ENCODE measurements at regions not wholly inside any gene's neighbourhood (a gene's known extent, or its start where the extent isn't known, plus 50 kb on each side); places are given as distances from the start of the nearest gene placed in this dataset.

- DNase-seq, result no peak
These were observed 81.7 kb upstream of the MAFB start for GRCh38 chr20:40770564-40771307.

- DNase-seq, result no peak
These were observed 82.2 kb upstream of the MAFB start for GRCh38 chr20:40771308-40771610.

- DNase-seq, result no peak
These were observed 82.9 kb upstream of the MAFB start for GRCh38 chr20:40771848-40772511.

- DNase-seq, result no peak
These were observed 84.3 kb upstream of the MAFB start for GRCh38 chr20:40773376-40773775.

GRCh38 chr20:40774252-40774651 lies 85.2 kb upstream of the MAFB start:
- no peak for DNase-seq

- no peak for DNase-seq
These were observed 86.6 kb upstream of the MAFB start for GRCh38 chr20:40775561-40776146.

GRCh38 chr20:40776466-40777457 lies 87.7 kb upstream of the MAFB start:
- no peak for DNase-seq

GRCh38 chr20:40777653-40778052 lies 88.6 kb upstream of the MAFB start:
- DNase-seq, result no peak

GRCh38 chr20:40778894-40779496 lies 90.0 kb upstream of the MAFB start:
- no peak for DNase-seq

- no peak for DNase-seq
These were observed 92.4 kb upstream of the MAFB start for GRCh38 chr20:40781327-40782042.

GRCh38 chr20:40782043-40782368 lies 93.0 kb upstream of the MAFB start:
- DNase-seq, result no peak

GRCh38 chr20:40785346-40785745 lies 96.3 kb upstream of the MAFB start:
- DNase-seq, result no peak

GRCh38 chr20:40786336-40786735 lies 97.3 kb upstream of the MAFB start:
- DNase-seq, result no peak

GRCh38 chr20:40787941-40788340 lies 98.9 kb upstream of the MAFB start:
- DNase-seq, result no peak

GRCh38 chr20:40797425-40797824 lies 108.4 kb upstream of the MAFB start:
- no peak for DNase-seq

- no peak for DNase-seq
These were observed 109.0 kb upstream of the MAFB start for GRCh38 chr20:40798066-40798465.

GRCh38 chr20:40802886-40803285 lies 113.8 kb upstream of the MAFB start:
- no peak for DNase-seq

GRCh38 chr20:40803381-40803780 lies 114.3 kb upstream of the MAFB start:
- no peak for DNase-seq

GRCh38 chr20:40805592-40805991 lies 116.6 kb upstream of the MAFB start:
- DNase-seq, result no peak

- no peak for DNase-seq
These were observed 118.1 kb upstream of the MAFB start for GRCh38 chr20:40806929-40807820.

- DNase-seq, result no peak
These were observed 118.8 kb upstream of the MAFB start for GRCh38 chr20:40807821-40808170.

All from NCI-H2029 treated with DMSO at 0.1 percent for 48 hours (cell line).